ENCODE measurements at regions not wholly inside any gene's neighbourhood (a gene's known extent, or its start where the extent isn't known, plus 50 kb on each side); places are given as distances from the start of the nearest gene placed in this dataset.
"Not testable (repeated sequence)": the region's sequence is repeated elsewhere in the genome, so short reads cannot be mapped to it uniquely, and the experiment has no call there.

- in situ Hi-C loops (cut with HindIII; ENCODE audit: low sequenced_read_pairs): no loop called here
- no peak overlapping the region for H3K4me3 ChIP-seq (ENCODE audit: low read depth, low read length)
Measured at GRCh38 chr2:133871545-133872209, 303.4 kb upstream of the NCKAP5 start.

DNA sequence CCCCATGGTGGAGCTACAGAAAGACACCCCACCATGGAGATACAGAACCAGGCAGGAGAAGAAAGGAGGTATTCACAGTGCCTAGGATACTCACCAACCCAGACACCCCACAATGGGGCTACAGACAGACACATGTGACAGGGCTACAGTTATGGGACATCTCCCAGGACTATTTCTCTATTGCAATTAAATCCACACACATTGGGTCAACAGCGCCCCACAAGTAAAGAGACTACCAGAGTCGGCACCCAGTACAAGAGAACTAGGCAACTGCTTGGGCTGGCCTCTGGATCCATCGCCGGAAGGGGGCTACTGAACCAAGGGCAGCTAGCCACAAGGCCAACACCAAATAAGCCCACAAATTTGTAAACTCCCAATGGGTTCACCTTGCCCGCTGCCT lies 310.1 kb upstream of the NCKAP5 start:
- no peak for TF ChIP-seq CTCF (IDR thresholded peaks at IDR 0.05; ENCODE audit: low read depth, low read length, missing control alignments)
- H3K4me3 ChIP-seq (ENCODE audit: low read depth, low read length): no peak overlapping the region
- DNase-seq (ENCODE audit: low read depth): no peak
- in situ Hi-C loops (cut with HindIII; ENCODE audit: low sequenced_read_pairs): no loop called here

More at GRCh38 chr2:133871545-133872209, 303.4 kb upstream of the NCKAP5 start:
- no peak for TF ChIP-seq CTCF (IDR thresholded peaks at IDR 0.05; ENCODE audit: low read depth, low read length, missing control alignments)
- DNase-seq (ENCODE audit: low read depth): no peak

- in situ Hi-C loops (cut with HindIII; ENCODE audit: low sequenced_read_pairs): no loop called here
- no peak for TF ChIP-seq CTCF (IDR thresholded peaks at IDR 0.05; ENCODE audit: low read depth, low read length, missing control alignments)
- no peak overlapping the region for H3K4me3 ChIP-seq (ENCODE audit: low read depth, low read length)
- DNase-seq (ENCODE audit: low read depth): no peak
Measured at GRCh38 chr2:133879703-133880102, 311.4 kb upstream of the NCKAP5 start.

GRCh38 chr2:133882159-133882558 lies 313.9 kb upstream of the NCKAP5 start:
- H3K4me3 ChIP-seq (ENCODE audit: low read depth, low read length); in situ Hi-C loops (cut with HindIII; ENCODE audit: low sequenced_read_pairs); DNase-seq (ENCODE audit: low read depth): not testable (repeated sequence)

- in situ Hi-C loops (cut with HindIII; ENCODE audit: low sequenced_read_pairs): no loop called here
- no peak for DNase-seq (ENCODE audit: low read depth)
- no peak overlapping the region for H3K4me3 ChIP-seq (ENCODE audit: low read depth, low read length)
- TF ChIP-seq CTCF (IDR thresholded peaks at IDR 0.05; ENCODE audit: low read depth, low read length, missing control alignments): no peak
Measured at GRCh38 chr2:133884739-133885381, 316.6 kb upstream of the NCKAP5 start.

- no peak for TF ChIP-seq CTCF (IDR thresholded peaks at IDR 0.05; ENCODE audit: low read depth, low read length, missing control alignments)
- no peak overlapping the region for H3K4me3 ChIP-seq (ENCODE audit: low read depth, low read length)
- in situ Hi-C loops (cut with HindIII; ENCODE audit: low sequenced_read_pairs): no loop called here
- DNase-seq (ENCODE audit: low read depth): no peak
Measured at GRCh38 chr2:133885847-133886246, 317.6 kb upstream of the NCKAP5 start.

Data from astrocyte of the cerebellum (primary cell).